Activated CD4-positive, alpha-beta memory T cell treated with anti-CD3 and anti-CD28 coated beads, Interleukin-2, amount 10 ng/mL, durations not matched to agents 7 days and 5 days (primary cell): ENCODE measurements at regions not wholly inside any gene's neighbourhood (a gene's known extent, or its start where the extent isn't known, plus 50 kb on each side); places are given as distances from the start of the nearest gene placed in this dataset.

ENCODE experiments used
- CTCF ChIA-PET: fragments of 350-600 bp; sonication (Branson Sonifier 250); formaldehyde crosslinking; loops from one replicate; lab custom pipeline; 2021; ENCODE audit warnings: antibody characterized with exemption, inconsistent platforms; lab: Charles Lee
- POLR2A ChIA-PET: fragments of 350-600 bp; sonication (Branson Sonifier 250); formaldehyde crosslinking; loops from one replicate; lab custom pipeline; 2021; ENCODE audit warnings: antibody characterized with exemption; lab: Charles Lee
- DNase-seq: peaks from one replicate; pipeline ENCODE4 v3.0.0-alpha.2; 2020
- H3K27ac Mint-ChIP-seq: one replicate; pipeline ENCODE4 v1.8.0; 2021; ENCODE audit warnings: mild to moderate bottlenecking, mixed read lengths
- H3K27me3 Mint-ChIP-seq: one replicate; pipeline ENCODE4 v1.8.0; 2021; ENCODE audit warnings: mixed read lengths
- H3K36me3 Mint-ChIP-seq: one replicate; pipeline ENCODE4 v1.8.0; 2021; ENCODE audit warnings: low read depth, mixed read lengths
- H3K4me1 Mint-ChIP-seq: one replicate; pipeline ENCODE4 v1.8.0; 2021; ENCODE audit warnings: mixed read lengths
- H3K4me3 Mint-ChIP-seq: one replicate; pipeline ENCODE4 v1.8.0; 2021; ENCODE audit warnings: mild to moderate bottlenecking, mixed read lengths
- H3K9me3 Mint-ChIP-seq: one replicate; pipeline ENCODE4 v1.8.0; 2021; ENCODE audit warnings: mixed read lengths

DNA sequence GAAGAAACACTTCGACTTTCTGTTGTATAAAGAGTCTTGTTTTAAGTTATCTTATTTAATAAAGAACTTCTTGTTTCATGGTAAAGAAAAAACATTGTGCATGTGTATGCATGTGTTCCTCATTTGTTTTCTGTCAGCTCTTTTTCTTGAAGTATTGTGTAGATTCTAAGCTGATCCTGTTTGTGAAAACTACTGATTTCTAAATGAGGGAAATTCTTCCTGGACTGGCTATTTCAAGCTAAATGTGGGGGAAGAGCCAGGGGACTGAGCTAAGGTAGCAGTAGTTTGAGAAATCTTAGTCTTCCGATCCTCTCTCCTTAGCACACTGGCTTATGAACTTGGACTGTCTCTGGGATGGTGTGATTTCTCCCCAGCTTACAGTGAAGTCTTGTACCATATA lies 56.4 kb upstream of the RBMS1 start:
- no peaks in the 10 kb centered on the region for H3K27me3 Mint-ChIP-seq
- no peaks in the 10 kb centered on the region for H3K36me3 Mint-ChIP-seq
- DNase-seq = no peak
- ChIA-PET CTCF (interaction anchor here (1.8 kb wide), 1 partner anchor 14 kb away, joined by 3 read pairs; no protein-coding TSS in a partner anchor), POLR2A (no interaction called here)
- peaks cover 2% of the 10 kb centered on the region for H3K9me3 Mint-ChIP-seq
- H3K4me3 Mint-ChIP-seq = no peak overlapping the region
- no peaks in the 10 kb centered on the region for H3K4me1 Mint-ChIP-seq
- H3K27ac Mint-ChIP-seq = no peak overlapping the region

DNA sequence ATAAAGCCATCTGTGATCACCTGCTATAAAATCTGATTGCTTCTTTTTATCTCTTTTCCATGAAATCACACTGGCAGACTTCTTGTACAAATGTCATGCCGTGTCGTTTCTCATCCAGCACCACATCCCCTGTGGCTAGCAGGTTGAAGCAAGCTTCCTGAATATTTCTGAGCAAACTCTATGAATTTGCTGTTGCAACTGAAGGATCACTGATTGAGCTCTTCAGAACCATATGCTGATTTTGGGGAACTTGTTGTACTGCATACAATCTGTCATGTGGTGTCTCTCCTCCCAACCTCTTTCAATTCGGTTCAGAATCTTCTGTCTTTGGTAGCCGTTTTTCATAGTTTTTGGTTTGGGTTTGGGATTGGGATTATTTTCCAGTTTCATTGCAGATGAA lies 57.7 kb upstream of the RBMS1 start:
- no peak for DNase-seq
- Mint-ChIP-seq H3K27me3 (no peaks in the 10 kb centered on the region), H3K4me3 (no peak overlapping the region), H3K36me3 (no peaks in the 10 kb centered on the region), H3K4me1 (no peaks in the 10 kb centered on the region), H3K9me3 (peaks cover 2% of the 10 kb centered on the region), H3K27ac (no peak overlapping the region)
- ChIA-PET POLR2A (no interaction called here), CTCF (no interaction called here)

- ChIA-PET POLR2A (no interaction called here), CTCF (no interaction called here)
- no peak overlapping the region for H3K27ac Mint-ChIP-seq
- peaks cover 4% of the 10 kb centered on the region for H3K9me3 Mint-ChIP-seq
- no peak for DNase-seq
- no peaks in the 10 kb centered on the region for H3K4me1 Mint-ChIP-seq
- H3K36me3 Mint-ChIP-seq = no peaks in the 10 kb centered on the region
- no peak overlapping the region for H3K4me3 Mint-ChIP-seq
- H3K27me3 Mint-ChIP-seq = no peaks in the 10 kb centered on the region
Measured at GRCh38 chr2:160555420-160556071, 61.9 kb upstream of the RBMS1 start.

- H3K36me3 Mint-ChIP-seq = no peaks in the 10 kb centered on the region
Measured at GRCh38 chr2:160557903-160558302, 64.3 kb upstream of the RBMS1 start.

GRCh38 chr2:160558531-160558930 lies 64.9 kb upstream of the RBMS1 start:
- POLR2A ChIA-PET = no interaction called here
- Mint-ChIP-seq H3K4me3 (no peak overlapping the region), H3K27ac (no peak overlapping the region), H3K36me3 (no peaks in the 10 kb centered on the region), H3K9me3 (peaks cover 4% of the 10 kb centered on the region), H3K27me3 (no peaks in the 10 kb centered on the region), H3K4me1 (no peaks in the 10 kb centered on the region)
- CTCF ChIA-PET = no interaction called here
- DNase-seq = no peak

More at GRCh38 chr2:160557903-160558302, 64.3 kb upstream of the RBMS1 start:
- H3K4me3 Mint-ChIP-seq = no peak overlapping the region
- H3K27ac Mint-ChIP-seq = no peak overlapping the region
- peaks cover 4% of the 10 kb centered on the region for H3K9me3 Mint-ChIP-seq
- no peak for DNase-seq
- H3K4me1 Mint-ChIP-seq = no peaks in the 10 kb centered on the region
- CTCF ChIA-PET = no interaction called here
- H3K27me3 Mint-ChIP-seq = no peaks in the 10 kb centered on the region
- POLR2A ChIA-PET = no interaction called here

DNA sequence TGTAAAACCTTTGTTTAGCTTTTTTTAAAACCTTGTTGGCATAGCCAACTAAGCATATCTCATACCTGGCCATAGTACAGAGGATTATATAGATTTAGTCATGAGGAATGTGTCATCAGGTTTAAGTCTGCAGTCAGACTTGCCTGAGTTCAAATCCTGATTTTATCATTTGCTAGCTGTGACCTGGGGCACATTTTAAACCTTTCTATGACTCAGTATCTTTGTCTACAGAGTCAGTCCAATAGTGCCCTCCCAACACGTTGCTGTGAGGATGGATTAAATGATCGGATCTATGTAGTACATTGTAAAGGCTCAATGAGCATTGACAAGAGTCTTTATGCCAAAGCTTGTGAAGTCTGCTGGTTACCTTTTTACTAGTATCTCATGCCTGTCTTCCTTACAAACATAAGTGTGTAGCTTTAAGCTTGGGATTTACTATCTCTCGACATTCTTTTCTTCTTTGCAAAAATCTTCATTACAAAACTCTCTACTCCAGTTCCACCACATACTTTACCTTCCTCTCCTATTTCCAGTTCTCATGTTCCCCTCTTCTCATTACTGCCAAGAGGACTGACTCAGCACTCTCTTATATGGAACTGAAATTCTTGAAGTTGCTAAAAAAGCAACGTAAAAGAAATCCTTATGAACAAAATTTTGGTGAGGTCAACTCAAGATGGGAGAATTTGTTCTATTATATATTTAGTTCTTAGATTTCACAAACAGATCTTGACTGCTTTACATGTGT lies 68.1 kb upstream of the RBMS1 start:
- Mint-ChIP-seq H3K27ac (no peak overlapping the region), H3K27me3 (no peaks in the 10 kb centered on the region), H3K36me3 (no peaks in the 10 kb centered on the region), H3K4me1 (no peaks in the 10 kb centered on the region), H3K9me3 (peaks cover 4% of the 10 kb centered on the region), H3K4me3 (no peak overlapping the region)
- ChIA-PET POLR2A (no interaction called here), CTCF (no interaction called here)
- DNase-seq = no peak

DNA sequence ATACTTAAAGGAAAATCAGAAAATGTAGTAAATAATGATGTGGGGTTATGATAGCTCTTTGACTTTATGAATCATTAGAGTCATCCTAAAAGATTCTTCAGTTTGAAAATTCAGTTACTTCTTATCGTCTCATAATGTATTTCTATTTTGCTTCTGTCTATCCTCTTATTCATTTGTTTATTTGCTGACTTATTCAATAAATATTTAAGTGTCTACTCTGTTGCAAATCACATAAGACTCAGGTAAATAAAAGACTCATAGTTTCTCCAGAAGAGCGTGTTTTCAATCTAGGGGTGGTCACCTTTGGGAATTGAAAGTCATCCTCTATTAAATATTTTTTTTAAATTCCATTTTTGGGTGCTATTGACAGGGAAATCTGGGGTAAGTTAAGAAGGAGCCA lies 69.1 kb upstream of the RBMS1 start:
- H3K36me3 Mint-ChIP-seq = no peaks in the 10 kb centered on the region
- ChIA-PET CTCF (no interaction called here), POLR2A (no interaction called here)
- no peak overlapping the region for H3K27ac Mint-ChIP-seq
- H3K4me3 Mint-ChIP-seq = no peak overlapping the region
- no peak for DNase-seq
- H3K9me3 Mint-ChIP-seq = peaks cover under 1% of the 10 kb centered on the region
- H3K4me1 Mint-ChIP-seq = no peaks in the 10 kb centered on the region
- no peaks in the 10 kb centered on the region for H3K27me3 Mint-ChIP-seq

- Mint-ChIP-seq H3K27ac (no peak overlapping the region), H3K9me3 (peaks cover 3% of the 10 kb centered on the region), H3K4me1 (no peaks in the 10 kb centered on the region), H3K36me3 (no peaks in the 10 kb centered on the region), H3K27me3 (peaks cover 2% of the 10 kb centered on the region), H3K4me3 (no peak overlapping the region)
- no peak for DNase-seq
- POLR2A ChIA-PET = no interaction called here
- CTCF ChIA-PET = no interaction called here
Measured at GRCh38 chr2:160564591-160564990, 71.0 kb upstream of the RBMS1 start.

GRCh38 chr2:160565099-160565845 lies 71.7 kb upstream of the RBMS1 start:
- Mint-ChIP-seq H3K27ac (no peak overlapping the region), H3K4me3 (no peak overlapping the region), H3K9me3 (peaks cover 3% of the 10 kb centered on the region), H3K4me1 (no peaks in the 10 kb centered on the region), H3K36me3 (no peaks in the 10 kb centered on the region), H3K27me3 (peaks cover 2% of the 10 kb centered on the region)
- no peak for DNase-seq
- ChIA-PET CTCF (no interaction called here), POLR2A (no interaction called here)

- peaks cover 2% of the 10 kb centered on the region for H3K27me3 Mint-ChIP-seq
- POLR2A ChIA-PET = no interaction called here
Measured at GRCh38 chr2:160566717-160567116, 73.1 kb upstream of the RBMS1 start.

DNA sequence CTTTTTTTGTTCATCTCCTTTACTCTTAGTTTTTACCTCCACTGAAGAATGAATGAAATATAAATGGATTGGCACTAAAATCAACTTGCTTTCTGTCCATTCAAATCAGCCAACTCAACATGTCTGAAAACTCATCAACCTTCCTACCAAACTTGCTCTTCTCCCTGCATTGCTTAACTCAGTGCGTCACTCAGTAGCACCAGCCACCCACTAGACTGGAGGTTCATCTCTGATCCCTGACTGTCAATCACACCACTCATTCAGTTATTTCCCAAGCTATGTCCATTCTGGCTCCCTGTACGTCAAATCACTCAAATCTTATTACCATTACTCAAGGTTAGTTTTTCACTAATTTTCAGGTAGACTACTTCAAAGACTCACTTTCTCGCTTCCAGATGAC lies 75.2 kb upstream of the RBMS1 start:
- no peaks in the 10 kb centered on the region for H3K4me1 Mint-ChIP-seq
- H3K9me3 Mint-ChIP-seq = peaks cover 14% of the 10 kb centered on the region
- ChIA-PET POLR2A (no interaction called here), CTCF (no interaction called here)
- no peak overlapping the region for H3K27ac Mint-ChIP-seq
- no peak for DNase-seq
- peaks cover 2% of the 10 kb centered on the region for H3K27me3 Mint-ChIP-seq
- no peaks in the 10 kb centered on the region for H3K36me3 Mint-ChIP-seq
- no peak overlapping the region for H3K4me3 Mint-ChIP-seq

More at GRCh38 chr2:160566717-160567116, 73.1 kb upstream of the RBMS1 start:
- H3K9me3 Mint-ChIP-seq = peaks cover 3% of the 10 kb centered on the region
- no peak overlapping the region for H3K27ac Mint-ChIP-seq
- no peaks in the 10 kb centered on the region for H3K4me1 Mint-ChIP-seq
- CTCF ChIA-PET = no interaction called here
- DNase-seq = no peak
- no peaks in the 10 kb centered on the region for H3K36me3 Mint-ChIP-seq
- H3K4me3 Mint-ChIP-seq = no peak overlapping the region

DNA sequence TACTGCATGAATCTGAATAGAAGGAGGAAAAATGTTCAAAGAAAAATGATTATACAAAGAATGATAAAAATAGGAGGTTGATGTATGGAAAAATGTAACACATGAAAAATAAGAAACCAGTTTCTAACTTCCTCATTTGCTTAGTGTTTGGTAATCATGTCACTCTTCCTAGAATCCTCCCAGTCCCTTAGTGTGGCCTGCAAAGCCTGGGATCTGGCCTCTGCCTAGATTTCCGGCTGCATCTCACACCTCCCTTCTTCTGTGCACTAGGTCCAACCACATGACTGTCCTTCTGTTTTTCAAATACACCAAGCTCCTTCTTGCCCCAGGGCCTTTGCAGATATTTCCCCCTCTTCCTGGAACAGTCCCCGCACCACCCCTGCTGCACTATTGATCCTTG lies 76.8 kb upstream of the RBMS1 start:
- H3K4me3 Mint-ChIP-seq = no peak overlapping the region
- H3K9me3 Mint-ChIP-seq = peaks cover 14% of the 10 kb centered on the region
- H3K36me3 Mint-ChIP-seq = no peaks in the 10 kb centered on the region
- CTCF ChIA-PET = no interaction called here
- H3K4me1 Mint-ChIP-seq = no peaks in the 10 kb centered on the region
- peaks cover 2% of the 10 kb centered on the region for H3K27me3 Mint-ChIP-seq
- DNase-seq = no peak
- POLR2A ChIA-PET = no interaction called here
- H3K27ac Mint-ChIP-seq = no peak overlapping the region

DNA sequence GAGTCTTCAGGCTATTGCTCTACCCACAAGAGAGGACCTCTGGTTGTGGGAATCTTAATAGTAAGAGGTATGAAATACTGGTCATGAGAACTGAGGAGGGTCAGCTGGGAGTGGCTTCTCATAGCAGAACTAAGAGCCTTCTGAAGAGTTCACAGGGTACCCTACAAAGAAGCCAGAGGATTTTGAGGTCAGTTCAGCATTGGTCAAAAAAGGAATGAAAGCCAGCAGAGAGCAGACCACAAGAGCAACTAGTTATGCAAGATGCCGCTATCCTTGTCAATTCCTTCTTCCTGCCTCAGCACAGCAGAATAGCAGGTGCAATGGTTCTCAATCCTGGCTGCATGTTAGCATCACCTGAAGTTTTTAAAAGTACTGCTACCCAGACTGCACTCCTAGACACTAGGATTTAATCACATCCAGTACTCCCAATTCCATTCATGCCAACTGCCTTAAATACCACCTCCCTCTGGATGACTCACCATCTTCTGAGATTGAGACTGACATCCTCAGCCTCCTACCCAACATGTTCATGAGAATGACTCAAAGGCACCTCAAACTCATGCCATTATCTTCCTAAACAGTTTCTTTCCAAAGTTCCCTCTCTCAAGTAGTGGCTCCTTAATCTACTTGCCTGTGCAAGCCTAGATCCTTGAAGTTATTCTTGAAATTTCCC lies 81.0 kb upstream of the RBMS1 start:
- H3K4me3 Mint-ChIP-seq = no peak overlapping the region
- no peaks in the 10 kb centered on the region for H3K27me3 Mint-ChIP-seq
- no peak overlapping the region for H3K27ac Mint-ChIP-seq
- ChIA-PET POLR2A (no interaction called here), CTCF (no interaction called here)
- peaks cover 11% of the 10 kb centered on the region for H3K9me3 Mint-ChIP-seq
- DNase-seq = no peak
- no peaks in the 10 kb centered on the region for H3K4me1 Mint-ChIP-seq
- no peaks in the 10 kb centered on the region for H3K36me3 Mint-ChIP-seq
